Activated T-helper 2 cell treated with anti-CD3 and anti-CD28 coated beads, Interferon-gamma antibody, Interleukin-2, Interleukin-4, amounts not matched to agents 10 μg/mL and 5 μg/mL and 100 μg/mL, durations not matched to agents 14 hours and 24 hours and 36 hours (primary cell): ENCODE measurements at regions not wholly inside any gene's neighbourhood (a gene's known extent, or its start where the extent isn't known, plus 50 kb on each side); places are given as distances from the start of the nearest gene placed in this dataset.

Experiments used
- DNase-seq: peaks from one replicate; pipeline ENCODE4 v3.0.0; 2021; ENCODE audit warnings: low spot score
- H3K27ac Mint-ChIP-seq: one replicate; pipeline ENCODE4 v1.8.0; 2021; ENCODE audit warnings: mixed read lengths
- H3K27me3 Mint-ChIP-seq: one replicate; pipeline ENCODE4 v1.8.0; 2021; ENCODE audit warnings: low read depth, mixed read lengths
- H3K36me3 Mint-ChIP-seq: one replicate; pipeline ENCODE4 v1.8.0; 2021; ENCODE audit warnings: low read depth, mixed read lengths
- H3K4me1 Mint-ChIP-seq: one replicate; pipeline ENCODE4 v1.8.0; 2021; ENCODE audit warnings: low read depth, mixed read lengths
- H3K4me3 Mint-ChIP-seq: one replicate; pipeline ENCODE4 v1.8.0; 2021; ENCODE audit warnings: low read depth, mild to moderate bottlenecking, moderate library complexity, mixed read lengths
- H3K9me3 Mint-ChIP-seq: one replicate; pipeline ENCODE4 v1.8.0; 2021; ENCODE audit warnings: mixed read lengths
- intact Hi-C: fragments of 100-400 bp; cut with micrococcal nuclease; formaldehyde crosslinking; loops from one replicate; pipeline ENCODE4 v1.15.1; 2023

DNA sequence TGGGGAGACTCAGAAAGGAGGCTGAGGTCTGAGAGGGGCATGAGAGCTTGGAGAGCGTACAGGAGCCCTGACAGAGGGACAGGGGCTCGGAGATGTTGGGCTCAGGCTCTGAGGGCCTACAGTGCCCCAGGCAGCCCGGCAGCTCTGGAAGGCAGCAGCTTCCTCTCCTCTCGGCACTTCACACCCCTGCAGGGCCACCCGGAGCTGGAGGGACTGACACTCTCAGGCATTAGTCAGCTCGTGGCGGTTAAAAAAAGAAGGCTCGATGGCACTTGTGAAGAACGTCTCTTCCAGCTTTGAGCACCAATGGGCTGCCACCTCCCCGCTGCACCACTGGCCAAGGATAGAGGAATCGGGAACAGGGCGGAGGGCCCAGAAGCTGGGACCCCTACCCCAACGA lies 62.6 kb upstream of the SIRPA start:
- Mint-ChIP-seq H3K27ac (no peak overlapping the region), H3K4me3 (no peak overlapping the region), H3K9me3 (no peaks in the 10 kb centered on the region), H3K4me1 (no peaks in the 10 kb centered on the region), H3K27me3 (peaks cover 6% of the 10 kb centered on the region), H3K36me3 (no peaks in the 10 kb centered on the region)
- intact Hi-C loops, result no loop called here
- no peak for DNase-seq

DNA sequence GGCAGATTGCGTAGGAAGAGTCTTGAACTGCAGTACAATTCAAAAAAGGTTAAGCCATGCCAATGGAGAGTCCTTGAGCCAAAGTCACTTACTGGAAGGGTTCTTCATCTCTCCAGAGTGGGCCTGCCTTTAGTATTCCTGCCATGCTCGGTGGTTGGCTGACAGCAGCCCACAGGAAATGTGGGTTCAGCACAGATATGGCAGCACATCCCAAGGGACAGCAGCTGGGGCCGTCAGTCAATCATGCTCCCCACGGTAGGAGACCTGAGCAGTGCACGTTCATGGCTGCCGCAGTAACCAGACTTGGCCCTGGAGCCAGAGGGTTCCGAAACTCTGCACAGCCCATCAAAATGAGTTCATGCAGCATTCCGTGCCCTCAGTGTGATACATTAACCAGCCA lies 63.6 kb upstream of the SIRPA start:
- no peak for DNase-seq
- no peaks in the 10 kb centered on the region for H3K36me3 Mint-ChIP-seq
- no peak overlapping the region for H3K27ac Mint-ChIP-seq
- H3K9me3 Mint-ChIP-seq, result no peaks in the 10 kb centered on the region
- intact Hi-C loops, result no loop called here
- H3K4me1 Mint-ChIP-seq, result no peaks in the 10 kb centered on the region
- peaks cover 3% of the 10 kb centered on the region for H3K27me3 Mint-ChIP-seq
- H3K4me3 Mint-ChIP-seq, result no peak overlapping the region

DNA sequence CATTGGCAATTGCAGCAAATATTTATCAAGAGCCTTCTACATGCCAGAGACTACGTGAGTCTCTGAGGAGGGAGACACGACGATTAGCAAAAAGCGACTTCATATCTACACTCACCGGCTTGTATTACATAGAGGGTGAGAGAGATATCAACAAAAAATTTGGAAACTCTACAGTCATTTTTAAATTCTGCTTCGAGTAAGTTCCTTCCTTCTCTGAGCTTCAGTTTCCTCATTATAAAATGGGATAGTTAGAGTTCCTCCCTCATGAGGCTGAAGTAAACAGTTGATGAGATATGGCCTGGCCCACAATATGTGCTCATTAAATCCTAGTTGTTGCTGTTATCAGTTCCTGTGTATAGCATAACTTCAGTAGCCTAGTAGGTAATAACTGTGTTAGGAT lies 64.1 kb upstream of the SIRPA start:
- Mint-ChIP-seq H3K9me3 (no peaks in the 10 kb centered on the region), H3K36me3 (no peaks in the 10 kb centered on the region), H3K4me3 (no peak overlapping the region), H3K4me1 (no peaks in the 10 kb centered on the region), H3K27ac (no peak overlapping the region), H3K27me3 (peaks cover 2% of the 10 kb centered on the region)
- DNase-seq, result no peak
- intact Hi-C loops, result no loop called here

DNA sequence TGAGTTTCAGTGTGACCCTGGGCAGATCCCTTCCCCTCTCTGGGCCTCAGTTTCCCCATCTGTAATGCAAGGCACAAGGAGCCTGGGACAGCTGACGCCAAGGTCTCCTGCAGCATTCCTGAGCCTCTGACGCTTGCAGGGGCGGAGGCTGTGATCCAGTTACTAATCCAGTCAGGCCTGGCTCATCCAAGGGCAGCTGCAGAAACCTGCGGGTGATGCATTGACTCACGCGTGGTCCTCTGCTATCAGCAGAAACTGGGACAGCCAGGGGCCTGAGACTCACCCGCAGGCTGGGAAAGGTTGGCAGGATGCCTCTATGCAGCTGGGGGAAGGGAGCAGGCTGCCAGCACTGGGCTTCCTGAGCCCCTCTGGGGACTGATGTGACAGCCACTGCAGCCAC lies 65.0 kb upstream of the SIRPA start:
- H3K4me3 Mint-ChIP-seq, result no peak overlapping the region
- H3K4me1 Mint-ChIP-seq, result no peaks in the 10 kb centered on the region
- no peak overlapping the region for H3K27ac Mint-ChIP-seq
- no peaks in the 10 kb centered on the region for H3K9me3 Mint-ChIP-seq
- peaks cover 2% of the 10 kb centered on the region for H3K27me3 Mint-ChIP-seq
- intact Hi-C loops, result no loop called here
- no peaks in the 10 kb centered on the region for H3K36me3 Mint-ChIP-seq
- DNase-seq, result no peak

DNA sequence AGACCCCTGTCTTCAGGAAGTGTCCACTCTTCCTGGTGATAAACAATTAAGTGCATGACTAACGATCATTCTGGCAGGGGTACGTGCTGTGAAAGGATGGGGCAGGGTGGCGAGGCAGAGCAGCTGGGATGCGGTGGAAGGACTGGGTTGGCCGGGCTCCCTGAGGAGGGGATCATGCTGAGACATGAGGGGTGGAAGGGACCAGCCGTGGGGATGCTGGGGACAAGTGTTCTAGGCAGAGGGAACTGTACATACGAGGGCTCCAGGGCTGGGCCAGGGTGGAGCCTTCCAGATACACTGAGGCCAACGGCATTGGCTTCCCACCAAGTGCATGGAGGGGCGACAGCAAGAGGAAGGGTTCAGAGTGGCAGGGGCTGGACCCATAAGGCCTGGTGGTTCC lies 65.7 kb upstream of the SIRPA start:
- H3K4me1 Mint-ChIP-seq, result no peaks in the 10 kb centered on the region
- intact Hi-C loops, result no loop called here
- peaks cover 2% of the 10 kb centered on the region for H3K27me3 Mint-ChIP-seq
- no peak overlapping the region for H3K27ac Mint-ChIP-seq
- no peak overlapping the region for H3K4me3 Mint-ChIP-seq
- DNase-seq, result no peak
- H3K9me3 Mint-ChIP-seq, result no peaks in the 10 kb centered on the region
- no peaks in the 10 kb centered on the region for H3K36me3 Mint-ChIP-seq

DNA sequence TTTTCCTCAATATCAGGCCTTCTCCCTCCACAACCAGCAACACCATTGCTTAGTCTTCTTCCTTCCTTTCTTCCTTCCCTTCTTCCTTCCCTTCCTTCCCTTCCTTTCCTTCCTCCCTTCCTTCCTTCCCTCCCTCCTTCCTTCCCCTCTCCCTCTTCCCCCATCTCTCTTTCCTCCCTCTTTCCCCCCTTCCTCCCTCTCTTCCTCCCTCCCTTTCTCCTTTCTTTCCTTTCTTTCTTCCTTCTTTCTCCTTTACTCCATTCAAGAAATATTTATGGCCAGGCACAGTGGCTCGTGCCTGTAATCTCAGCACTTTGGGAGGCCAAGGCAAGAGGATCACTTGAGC lies 66.4 kb upstream of the SIRPA start:
- Mint-ChIP-seq H3K27me3 (no peaks in the 10 kb centered on the region), H3K36me3 (no peaks in the 10 kb centered on the region), H3K27ac (no peak overlapping the region), H3K9me3 (peaks cover 2% of the 10 kb centered on the region), H3K4me3 (no peak overlapping the region), H3K4me1 (no peaks in the 10 kb centered on the region)
- intact Hi-C loops, result no loop called here
- no peak for DNase-seq

DNA sequence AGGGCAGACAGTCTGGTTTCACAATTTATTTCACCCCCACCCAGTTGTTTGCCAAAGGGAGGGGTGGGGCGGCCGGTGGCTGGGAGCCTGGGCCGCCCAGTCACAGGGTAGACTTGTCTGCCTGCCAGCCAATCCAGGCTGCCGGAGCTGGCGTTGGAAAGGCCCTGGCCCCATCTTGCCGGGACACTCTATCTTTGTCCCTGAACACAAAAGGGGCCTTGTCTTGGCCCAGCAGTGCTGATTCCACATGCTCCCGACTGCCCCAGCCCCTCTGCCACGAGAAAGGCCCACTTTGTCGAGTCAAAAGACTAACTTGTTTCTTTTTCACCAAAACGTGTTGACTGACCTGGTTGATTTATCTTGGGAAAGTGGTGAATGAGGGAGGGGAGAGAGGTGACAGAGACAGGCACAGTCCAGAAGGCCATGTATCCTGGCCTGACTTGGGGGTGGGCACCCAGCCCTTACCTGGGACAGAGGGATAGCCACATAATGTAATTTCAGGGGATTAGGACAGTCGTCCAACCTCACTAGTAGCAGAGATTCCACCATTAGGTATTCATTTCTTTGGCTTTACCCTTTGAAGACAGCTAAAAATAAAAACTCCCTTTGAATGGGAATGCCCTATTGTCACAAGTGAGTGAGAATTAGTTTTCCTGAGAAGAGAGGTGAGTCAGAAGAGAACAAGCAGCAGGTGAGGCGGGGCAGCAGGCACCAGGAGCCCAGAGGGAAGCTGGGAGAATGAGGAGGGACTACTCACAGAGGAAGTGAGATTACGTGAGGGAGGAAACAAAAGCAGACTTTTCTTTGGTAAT lies 67.0 kb upstream of the SIRPA start:
- Mint-ChIP-seq H3K27ac (no peak overlapping the region), H3K4me3 (no peak overlapping the region), H3K9me3 (peaks cover 6% of the 10 kb centered on the region), H3K36me3 (no peaks in the 10 kb centered on the region), H3K4me1 (no peaks in the 10 kb centered on the region), H3K27me3 (no peaks in the 10 kb centered on the region)
- no peak for DNase-seq
- intact Hi-C loops, result no loop called here

DNA sequence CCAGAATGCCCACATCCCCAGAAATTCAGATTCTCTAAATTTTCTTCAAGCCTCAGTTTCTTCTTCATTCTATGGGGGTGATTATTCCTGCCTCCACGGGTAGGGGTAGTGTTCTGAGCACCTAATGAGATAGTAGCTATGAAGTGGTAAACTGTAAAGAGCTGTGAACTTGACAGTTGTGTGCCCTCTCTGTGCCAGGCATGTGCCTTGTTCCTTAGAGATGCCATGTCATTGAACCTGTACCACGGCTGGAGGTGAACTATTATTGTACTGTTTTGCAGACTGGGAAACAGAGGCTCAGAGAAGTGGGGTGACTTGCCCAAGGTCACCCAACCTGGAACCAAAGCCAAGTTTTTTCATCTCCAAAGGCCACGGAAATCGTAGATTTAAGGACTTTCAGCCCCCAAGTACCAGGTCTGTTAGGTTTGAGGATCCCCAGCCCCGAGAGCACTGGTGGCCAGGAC lies 67.7 kb upstream of the SIRPA start:
- Mint-ChIP-seq H3K36me3 (no peaks in the 10 kb centered on the region), H3K27ac (no peak overlapping the region), H3K27me3 (no peaks in the 10 kb centered on the region), H3K4me3 (no peak overlapping the region), H3K9me3 (peaks cover 12% of the 10 kb centered on the region), H3K4me1 (no peaks in the 10 kb centered on the region)
- intact Hi-C loops, result no loop called here
- DNase-seq, result no peak

DNA sequence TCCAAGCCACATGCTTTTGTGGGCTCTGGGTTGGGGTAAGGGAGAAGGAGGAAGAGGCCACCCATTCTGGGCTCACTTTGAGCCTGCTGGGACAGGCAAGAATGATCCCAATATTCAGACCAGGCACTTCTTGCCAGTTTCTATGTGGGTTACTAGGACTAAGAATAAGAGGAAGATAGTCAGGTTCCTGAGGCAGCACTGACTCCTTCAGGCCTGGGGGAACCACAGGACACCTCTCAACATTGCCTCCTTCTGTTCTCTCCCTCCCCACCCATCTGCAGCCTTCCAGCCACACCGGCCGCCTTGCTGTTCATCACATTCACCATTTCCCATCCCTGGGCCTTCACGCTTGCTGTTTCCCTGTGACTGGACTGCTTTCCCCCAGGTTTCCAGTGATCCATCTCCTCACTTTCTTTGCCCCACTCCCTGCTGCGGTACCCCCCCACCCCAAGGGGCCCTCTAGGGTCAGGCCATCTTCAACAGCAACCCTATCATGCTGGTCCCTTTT lies 69.2 kb upstream of the SIRPA start:
- H3K36me3 Mint-ChIP-seq, result no peaks in the 10 kb centered on the region
- H3K4me1 Mint-ChIP-seq, result no peaks in the 10 kb centered on the region
- no peak overlapping the region for H3K4me3 Mint-ChIP-seq
- no peak for DNase-seq
- H3K27ac Mint-ChIP-seq, result no peak overlapping the region
- intact Hi-C loops, result no loop called here
- no peaks in the 10 kb centered on the region for H3K27me3 Mint-ChIP-seq
- peaks cover 19% of the 10 kb centered on the region for H3K9me3 Mint-ChIP-seq

DNA sequence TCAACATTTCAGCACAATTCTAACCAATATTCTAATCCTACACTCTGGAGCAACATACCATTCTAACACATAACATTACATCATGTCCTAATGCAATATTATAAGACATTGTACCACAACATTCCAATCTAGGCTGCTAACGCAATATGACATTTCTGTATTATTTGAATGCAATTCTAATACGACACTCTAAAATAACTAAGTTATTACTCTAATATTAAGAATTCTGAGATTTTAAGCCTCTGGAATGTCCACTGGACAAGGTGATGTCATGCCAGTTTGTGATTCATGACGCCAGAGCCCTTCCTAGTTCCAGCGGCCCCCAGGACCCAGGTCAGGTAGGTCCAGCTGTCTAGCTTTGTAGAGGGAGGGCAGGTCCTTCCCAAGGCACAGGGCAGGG lies 69.7 kb upstream of the SIRPA start:
- no peaks in the 10 kb centered on the region for H3K4me1 Mint-ChIP-seq
- no peak overlapping the region for H3K27ac Mint-ChIP-seq
- H3K4me3 Mint-ChIP-seq, result no peak overlapping the region
- peaks cover 19% of the 10 kb centered on the region for H3K9me3 Mint-ChIP-seq
- H3K27me3 Mint-ChIP-seq, result no peaks in the 10 kb centered on the region
- H3K36me3 Mint-ChIP-seq, result no peaks in the 10 kb centered on the region
- no peak for DNase-seq
- intact Hi-C loops, result no loop called here

DNA sequence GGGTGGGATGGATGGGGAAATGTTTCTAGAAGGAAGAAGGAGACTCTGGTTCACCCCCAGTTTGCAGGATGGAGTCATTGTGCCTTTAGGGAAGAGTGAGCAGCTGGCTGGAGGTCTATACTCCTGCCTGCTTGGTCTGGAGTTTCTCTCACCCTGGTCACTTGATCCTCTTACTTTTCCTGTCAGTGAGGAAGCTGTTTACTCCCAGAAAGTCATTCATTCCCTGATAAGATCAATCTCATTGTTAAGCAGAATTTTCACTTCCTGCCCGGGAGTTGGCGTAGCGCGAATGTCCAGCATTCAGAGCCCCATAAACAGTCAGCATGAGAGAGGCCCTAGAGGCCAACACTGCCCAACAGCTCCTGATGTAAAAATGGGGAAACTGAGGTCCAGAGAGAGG lies 70.4 kb upstream of the SIRPA start:
- DNase-seq, result no peak
- H3K36me3 Mint-ChIP-seq, result no peaks in the 10 kb centered on the region
- H3K9me3 Mint-ChIP-seq, result peaks cover 19% of the 10 kb centered on the region
- H3K4me3 Mint-ChIP-seq, result no peak overlapping the region
- intact Hi-C loops, result no loop called here
- peaks cover 4% of the 10 kb centered on the region for H3K27me3 Mint-ChIP-seq
- H3K4me1 Mint-ChIP-seq, result no peaks in the 10 kb centered on the region
- no peak overlapping the region for H3K27ac Mint-ChIP-seq

DNA sequence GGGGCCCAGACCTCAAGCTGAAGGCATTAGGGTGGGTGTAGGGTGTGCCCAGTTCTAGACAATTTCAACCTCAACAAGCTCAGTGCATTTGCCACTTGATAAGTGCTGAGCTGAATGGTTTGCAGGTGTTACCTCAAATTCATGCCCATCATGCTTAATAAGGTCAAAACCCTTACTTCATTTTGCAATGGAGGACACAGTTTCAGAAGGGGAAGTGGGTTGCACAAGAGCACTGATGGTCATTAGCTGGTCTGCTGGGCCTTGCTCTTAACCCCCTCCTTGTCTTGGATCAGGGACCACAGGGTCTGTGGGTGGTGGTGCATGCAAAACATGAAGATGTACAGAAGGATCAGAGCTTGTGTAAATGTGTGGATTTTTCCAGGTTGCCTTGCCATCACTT lies 71.0 kb upstream of the SIRPA start:
- Mint-ChIP-seq H3K36me3 (no peaks in the 10 kb centered on the region), H3K27ac (no peak overlapping the region), H3K9me3 (peaks cover 19% of the 10 kb centered on the region), H3K4me1 (no peaks in the 10 kb centered on the region), H3K4me3 (no peak overlapping the region), H3K27me3 (peaks cover 5% of the 10 kb centered on the region)
- intact Hi-C loops, result no loop called here
- no peak for DNase-seq

DNA sequence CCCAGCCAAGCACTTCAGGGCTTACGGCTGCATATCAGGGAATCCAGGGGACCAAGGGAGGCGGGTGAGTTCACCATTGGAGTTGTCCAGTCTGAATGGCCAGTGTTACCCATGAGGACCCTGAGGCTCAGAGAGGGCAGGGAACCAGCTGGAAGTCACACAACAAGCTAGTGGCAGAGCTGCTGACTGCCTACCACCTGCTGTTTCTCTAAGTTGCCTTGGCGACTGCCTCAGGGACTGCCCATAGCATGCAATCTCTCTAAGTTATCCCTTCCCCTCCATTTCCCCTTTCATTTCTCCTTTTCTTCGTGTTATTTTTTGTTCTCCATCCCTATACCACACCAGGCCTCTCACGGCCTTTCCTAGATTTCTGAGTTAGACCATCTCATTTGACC lies 71.8 kb upstream of the SIRPA start:
- Mint-ChIP-seq H3K4me1 (no peaks in the 10 kb centered on the region), H3K9me3 (peaks cover 19% of the 10 kb centered on the region), H3K36me3 (no peaks in the 10 kb centered on the region), H3K27me3 (peaks cover 10% of the 10 kb centered on the region), H3K27ac (no peak overlapping the region), H3K4me3 (no peak overlapping the region)
- no peak for DNase-seq
- intact Hi-C loops, result no loop called here
